ENCODE measurements at regions not wholly inside any gene's neighbourhood (a gene's known extent, or its start where the extent isn't known, plus 50 kb on each side); places are given as distances from the start of the nearest gene placed in this dataset.

GRCh38 chr18:57901825-57902589, 98.9 kb upstream of the ATP8B1 start:
- H3K27ac ChIP-seq (ENCODE audit: low read depth in 1 of 2, low read length in 1 of 2): no peak overlapping the region
- H3K4me1 ChIP-seq (ENCODE audit: control insufficient read depth in 2 of 2, insufficient read depth in 2 of 2, low read length in 2 of 2): no peaks in the 10 kb centered on the region
- H3K9me3 ChIP-seq (ENCODE audit: control insufficient read depth in 2 of 2, insufficient read depth in 1 of 2, low read length in 1 of 2): no peaks in the 10 kb centered on the region
- H3K36me3 ChIP-seq (ENCODE audit: control insufficient read depth in 2 of 2, insufficient read depth in 2 of 2, low read length in 1 of 2): no peaks in the 10 kb centered on the region
- no peak for DNase-seq (ENCODE audit: low read depth in 6 of 9, low spot score in 9 of 9)
- H3K27me3 ChIP-seq (ENCODE audit: control insufficient read depth in 2 of 2, insufficient read depth in 1 of 2, low read length in 1 of 2): no peaks in the 10 kb centered on the region
- 92% methylated on average over 11 of the region's 11 CpGs for WGBS
- H3K4me3 ChIP-seq (ENCODE audit: low read length in 2 of 2): no peak overlapping the region

- Histone ChIP-seq H3K9me3 (ENCODE audit: control insufficient read depth in 2 of 2, insufficient read depth in 1 of 2, low read length in 1 of 2) (no peaks in the 10 kb centered on the region), H3K4me3 (ENCODE audit: low read length in 2 of 2) (no peak overlapping the region), H3K27me3 (ENCODE audit: control insufficient read depth in 2 of 2, insufficient read depth in 1 of 2, low read length in 1 of 2) (no peaks in the 10 kb centered on the region), H3K36me3 (ENCODE audit: control insufficient read depth in 2 of 2, insufficient read depth in 2 of 2, low read length in 1 of 2) (no peaks in the 10 kb centered on the region), H3K4me1 (ENCODE audit: control insufficient read depth in 2 of 2, insufficient read depth in 2 of 2, low read length in 2 of 2) (no peaks in the 10 kb centered on the region), H3K27ac (ENCODE audit: low read depth in 1 of 2, low read length in 1 of 2) (no peak overlapping the region)
- whole genome bisulfite sequencing: 96% methylated on average over 3 of the region's 3 CpGs
- no peak for DNase-seq (ENCODE audit: low read depth in 6 of 9, low spot score in 9 of 9)
These were observed 97.9 kb upstream of the ATP8B1 start for GRCh38 chr18:57900906-57901435.

- no peaks in the 10 kb centered on the region for H3K27me3 ChIP-seq (ENCODE audit: control insufficient read depth in 2 of 2, insufficient read depth in 1 of 2, low read length in 1 of 2)
- no peak overlapping the region for H3K4me3 ChIP-seq (ENCODE audit: low read length in 2 of 2)
- H3K27ac ChIP-seq (ENCODE audit: low read depth in 1 of 2, low read length in 1 of 2): no peak overlapping the region
- no peaks in the 10 kb centered on the region for H3K9me3 ChIP-seq (ENCODE audit: control insufficient read depth in 2 of 2, insufficient read depth in 1 of 2, low read length in 1 of 2)
- WGBS: 61% methylated on average over 4 of the region's 4 CpGs
- H3K36me3 ChIP-seq (ENCODE audit: control insufficient read depth in 2 of 2, insufficient read depth in 2 of 2, low read length in 1 of 2): no peaks in the 10 kb centered on the region
- DNase-seq (ENCODE audit: low read depth in 6 of 9, low spot score in 9 of 9): no peak
- no peaks in the 10 kb centered on the region for H3K4me1 ChIP-seq (ENCODE audit: control insufficient read depth in 2 of 2, insufficient read depth in 2 of 2, low read length in 2 of 2)
These were observed 95.5 kb upstream of the ATP8B1 start for GRCh38 chr18:57898506-57899124.

GRCh38 chr18:57895182-57895581, 92.1 kb upstream of the ATP8B1 start:
- 88% methylated on average over 9 of the region's 9 CpGs for WGBS
- Histone ChIP-seq H3K36me3 (ENCODE audit: control insufficient read depth in 2 of 2, insufficient read depth in 2 of 2, low read length in 1 of 2) (no peaks in the 10 kb centered on the region), H3K9me3 (ENCODE audit: control insufficient read depth in 2 of 2, insufficient read depth in 1 of 2, low read length in 1 of 2) (no peaks in the 10 kb centered on the region), H3K4me3 (ENCODE audit: low read length in 2 of 2) (no peak overlapping the region), H3K27me3 (ENCODE audit: control insufficient read depth in 2 of 2, insufficient read depth in 1 of 2, low read length in 1 of 2) (no peaks in the 10 kb centered on the region), H3K27ac (ENCODE audit: low read depth in 1 of 2, low read length in 1 of 2) (no peak overlapping the region), H3K4me1 (ENCODE audit: control insufficient read depth in 2 of 2, insufficient read depth in 2 of 2, low read length in 2 of 2) (no peaks in the 10 kb centered on the region)
- DNase-seq (ENCODE audit: low read depth in 6 of 9, low spot score in 9 of 9): no peak

- no peaks in the 10 kb centered on the region for H3K36me3 ChIP-seq (ENCODE audit: control insufficient read depth in 2 of 2, insufficient read depth in 2 of 2, low read length in 1 of 2)
- no peak overlapping the region for H3K27ac ChIP-seq (ENCODE audit: low read depth in 1 of 2, low read length in 1 of 2)
- DNase-seq (ENCODE audit: low read depth in 6 of 9, low spot score in 9 of 9): no peak
- no peaks in the 10 kb centered on the region for H3K4me1 ChIP-seq (ENCODE audit: control insufficient read depth in 2 of 2, insufficient read depth in 2 of 2, low read length in 2 of 2)
- H3K4me3 ChIP-seq (ENCODE audit: low read length in 2 of 2): no peak overlapping the region
- H3K27me3 ChIP-seq (ENCODE audit: control insufficient read depth in 2 of 2, insufficient read depth in 1 of 2, low read length in 1 of 2): no peaks in the 10 kb centered on the region
- 89% methylated on average over 2 of the region's 2 CpGs for WGBS
- peaks cover 0 to 9% of the 10 kb centered on the region in 2 donors for H3K9me3 ChIP-seq (ENCODE audit: control insufficient read depth in 2 of 2, insufficient read depth in 1 of 2, low read length in 1 of 2)
These were observed 88.7 kb upstream of the ATP8B1 start for GRCh38 chr18:57891707-57892391.

- no peaks in the 10 kb centered on the region for H3K4me1 ChIP-seq (ENCODE audit: control insufficient read depth in 2 of 2, insufficient read depth in 2 of 2, low read length in 2 of 2)
- no peaks in the 10 kb centered on the region for H3K27me3 ChIP-seq (ENCODE audit: control insufficient read depth in 2 of 2, insufficient read depth in 1 of 2, low read length in 1 of 2)
- no peaks in the 10 kb centered on the region for H3K36me3 ChIP-seq (ENCODE audit: control insufficient read depth in 2 of 2, insufficient read depth in 2 of 2, low read length in 1 of 2)
- no peak for DNase-seq (ENCODE audit: low read depth in 6 of 9, low spot score in 9 of 9)
- H3K27ac ChIP-seq (ENCODE audit: low read depth in 1 of 2, low read length in 1 of 2): no peak overlapping the region
- WGBS: 88% methylated on average over 3 of the region's 3 CpGs
- H3K4me3 ChIP-seq (ENCODE audit: low read length in 2 of 2): no peak overlapping the region
- peaks cover 0 to 9% of the 10 kb centered on the region in 2 donors for H3K9me3 ChIP-seq (ENCODE audit: control insufficient read depth in 2 of 2, insufficient read depth in 1 of 2, low read length in 1 of 2)
These were observed 87.2 kb upstream of the ATP8B1 start for GRCh38 chr18:57890266-57890665.

- Histone ChIP-seq H3K36me3 (ENCODE audit: control insufficient read depth in 2 of 2, insufficient read depth in 2 of 2, low read length in 1 of 2) (no peaks in the 10 kb centered on the region), H3K4me3 (ENCODE audit: low read length in 2 of 2) (no peak overlapping the region), H3K4me1 (ENCODE audit: control insufficient read depth in 2 of 2, insufficient read depth in 2 of 2, low read length in 2 of 2) (no peaks in the 10 kb centered on the region), H3K27me3 (ENCODE audit: control insufficient read depth in 2 of 2, insufficient read depth in 1 of 2, low read length in 1 of 2) (no peaks in the 10 kb centered on the region), H3K9me3 (ENCODE audit: control insufficient read depth in 2 of 2, insufficient read depth in 1 of 2, low read length in 1 of 2) (peaks cover 0 to 9% of the 10 kb centered on the region in 2 donors), H3K27ac (ENCODE audit: low read depth in 1 of 2, low read length in 1 of 2) (no peak overlapping the region)
- 93% methylated on average over 1 of the region's 1 CpG for WGBS
- no peak for DNase-seq (ENCODE audit: low read depth in 6 of 9, low spot score in 9 of 9)
These were observed 86.7 kb upstream of the ATP8B1 start for GRCh38 chr18:57889841-57890240.

- no peaks in the 10 kb centered on the region for H3K36me3 ChIP-seq (ENCODE audit: control insufficient read depth in 2 of 2, insufficient read depth in 2 of 2, low read length in 1 of 2)
- no peaks in the 10 kb centered on the region for H3K27me3 ChIP-seq (ENCODE audit: control insufficient read depth in 2 of 2, insufficient read depth in 1 of 2, low read length in 1 of 2)
- no peak overlapping the region for H3K4me3 ChIP-seq (ENCODE audit: low read length in 2 of 2)
- H3K9me3 ChIP-seq (ENCODE audit: control insufficient read depth in 2 of 2, insufficient read depth in 1 of 2, low read length in 1 of 2): peaks cover 0 to 9% of the 10 kb centered on the region in 2 donors
- H3K4me1 ChIP-seq (ENCODE audit: control insufficient read depth in 2 of 2, insufficient read depth in 2 of 2, low read length in 2 of 2): no peaks in the 10 kb centered on the region
- no peak for DNase-seq (ENCODE audit: low read depth in 6 of 9, low spot score in 9 of 9)
- 94% methylated on average over 9 of the region's 9 CpGs for WGBS
- no peak overlapping the region for H3K27ac ChIP-seq (ENCODE audit: low read depth in 1 of 2, low read length in 1 of 2)
These were observed 84.6 kb upstream of the ATP8B1 start for GRCh38 chr18:57887543-57888383.
